ENCODE measurements at regions not wholly inside any gene's neighbourhood (a gene's known extent, or its start where the extent isn't known, plus 50 kb on each side); places are given as distances from the start of the nearest gene placed in this dataset.

DNA sequence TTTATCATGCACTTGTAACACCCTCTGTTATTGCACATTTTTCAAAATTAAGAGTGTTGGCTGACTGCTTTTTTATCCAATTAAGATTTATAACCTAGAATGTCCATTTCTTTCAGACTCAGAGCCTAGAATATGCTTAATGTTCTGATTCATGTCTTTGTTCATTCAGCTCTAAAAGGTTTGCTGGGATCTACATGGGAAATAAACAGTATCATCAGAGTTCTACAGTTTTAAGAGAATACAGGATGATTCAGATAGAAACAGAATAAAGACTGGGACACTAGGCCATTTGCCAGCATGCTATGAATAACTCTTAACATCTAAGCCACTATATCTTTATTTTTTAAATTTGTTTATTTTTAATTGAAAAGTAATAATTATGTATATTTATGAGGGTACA lies 713.7 kb upstream of the CHAC2 start:
- SMC1A ChIA-PET (ENCODE audit: uncharacterized antibody, unreplicated experiment): no interaction called here
- FAIRE-seq (no peak), DNase-seq (ENCODE audit: low read depth, low spot score) (no peak), ATAC-seq (no peak)
- no peak overlapping the region for H2AFZ ChIP-seq (ENCODE audit: control insufficient read depth, low read depth, low read length)
- H3K4me1 ChIP-seq (ENCODE audit: control insufficient read depth, insufficient read depth, low read length): no peaks in the 10 kb centered on the region
- in situ Hi-C loops (cut with MboI): no loop called here
- H4K20me1 ChIP-seq (ENCODE audit: control insufficient read depth, insufficient read depth): no peaks in the 10 kb centered on the region
- POLR2A ChIA-PET: no interaction called here
- CTCF ChIA-PET: no interaction called here
- H3K27me3 ChIP-seq (replicated peaks in 1 of 2; ENCODE audit: control insufficient read depth in 2 of 2, insufficient read depth in 2 of 2, low read length in 1 of 2): no peaks in the 10 kb centered on the region
- H3K4me2 ChIP-seq (ENCODE audit: control insufficient read depth, insufficient read depth): no peak overlapping the region
- H3K36me3 ChIP-seq (ENCODE audit: control insufficient read depth in 2 of 2, insufficient read depth in 2 of 2, low read length in 1 of 2): no peaks in the 10 kb centered on the region
- no peaks in the 10 kb centered on the region for H3K79me2 ChIP-seq (ENCODE audit: control insufficient read depth, insufficient read depth, low read length)
- no peak overlapping the region for H3K4me3 ChIP-seq
- TF ChIP-seq BHLHE40 (IDR thresholded peaks at IDR 0.05; ENCODE audit: borderline replicate concordance in 1 of 2, low read depth in 2 of 2, low read length in 1 of 2) (no peak), MYC (IDR thresholded peaks at IDR 0.05; ENCODE audit: insufficient read depth, insufficient read length, insufficient replicate concordance, low read length, severe bottlenecking) (no peak), YBX1 (IDR thresholded peaks at IDR 0.05) (no peak)
- TF ChIP-seq, protein P1, sequence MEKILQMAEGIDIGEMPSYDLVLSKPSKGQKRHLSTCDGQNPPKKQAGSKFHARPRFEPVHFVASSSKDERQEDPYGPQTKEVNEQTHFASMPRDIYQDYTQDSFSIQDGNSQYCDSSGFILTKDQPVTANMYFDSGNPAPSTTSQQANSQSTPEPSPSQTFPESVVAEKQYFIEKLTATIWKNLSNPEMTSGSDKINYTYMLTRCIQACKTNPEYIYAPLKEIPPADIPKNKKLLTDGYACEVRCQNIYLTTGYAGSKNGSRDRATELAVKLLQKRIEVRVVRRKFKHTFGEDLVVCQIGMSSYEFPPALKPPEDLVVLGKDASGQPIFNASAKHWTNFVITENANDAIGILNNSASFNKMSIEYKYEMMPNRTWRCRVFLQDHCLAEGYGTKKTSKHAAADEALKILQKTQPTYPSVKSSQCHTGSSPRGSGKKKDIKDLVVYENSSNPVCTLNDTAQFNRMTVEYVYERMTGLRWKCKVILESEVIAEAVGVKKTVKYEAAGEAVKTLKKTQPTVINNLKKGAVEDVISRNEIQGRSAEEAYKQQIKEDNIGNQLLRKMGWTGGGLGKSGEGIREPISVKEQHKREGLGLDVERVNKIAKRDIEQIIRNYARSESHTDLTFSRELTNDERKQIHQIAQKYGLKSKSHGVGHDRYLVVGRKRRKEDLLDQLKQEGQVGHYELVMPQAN (conservative IDR thresholded peaks at IDR 0.05): no peak
- TF ChIP-seq, protein P2, sequence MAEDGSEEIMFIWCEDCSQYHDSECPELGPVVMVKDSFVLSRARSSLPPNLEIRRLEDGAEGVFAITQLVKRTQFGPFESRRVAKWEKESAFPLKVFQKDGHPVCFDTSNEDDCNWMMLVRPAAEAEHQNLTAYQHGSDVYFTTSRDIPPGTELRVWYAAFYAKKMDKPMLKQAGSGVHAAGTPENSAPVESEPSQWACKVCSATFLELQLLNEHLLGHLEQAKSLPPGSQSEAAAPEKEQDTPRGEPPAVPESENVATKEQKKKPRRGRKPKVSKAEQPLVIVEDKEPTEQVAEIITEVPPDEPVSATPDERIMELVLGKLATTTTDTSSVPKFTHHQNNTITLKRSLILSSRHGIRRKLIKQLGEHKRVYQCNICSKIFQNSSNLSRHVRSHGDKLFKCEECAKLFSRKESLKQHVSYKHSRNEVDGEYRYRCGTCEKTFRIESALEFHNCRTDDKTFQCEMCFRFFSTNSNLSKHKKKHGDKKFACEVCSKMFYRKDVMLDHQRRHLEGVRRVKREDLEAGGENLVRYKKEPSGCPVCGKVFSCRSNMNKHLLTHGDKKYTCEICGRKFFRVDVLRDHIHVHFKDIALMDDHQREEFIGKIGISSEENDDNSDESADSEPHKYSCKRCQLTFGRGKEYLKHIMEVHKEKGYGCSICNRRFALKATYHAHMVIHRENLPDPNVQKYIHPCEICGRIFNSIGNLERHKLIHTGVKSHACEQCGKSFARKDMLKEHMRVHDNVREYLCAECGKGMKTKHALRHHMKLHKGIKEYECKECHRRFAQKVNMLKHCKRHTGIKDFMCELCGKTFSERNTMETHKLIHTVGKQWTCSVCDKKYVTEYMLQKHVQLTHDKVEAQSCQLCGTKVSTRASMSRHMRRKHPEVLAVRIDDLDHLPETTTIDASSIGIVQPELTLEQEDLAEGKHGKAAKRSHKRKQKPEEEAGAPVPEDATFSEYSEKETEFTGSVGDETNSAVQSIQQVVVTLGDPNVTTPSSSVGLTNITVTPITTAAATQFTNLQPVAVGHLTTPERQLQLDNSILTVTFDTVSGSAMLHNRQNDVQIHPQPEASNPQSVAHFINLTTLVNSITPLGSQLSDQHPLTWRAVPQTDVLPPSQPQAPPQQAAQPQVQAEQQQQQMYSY (CRISPR knock-in tag; IDR thresholded peaks at IDR 0.05): no peak
- TF ChIP-seq, protein P3, sequence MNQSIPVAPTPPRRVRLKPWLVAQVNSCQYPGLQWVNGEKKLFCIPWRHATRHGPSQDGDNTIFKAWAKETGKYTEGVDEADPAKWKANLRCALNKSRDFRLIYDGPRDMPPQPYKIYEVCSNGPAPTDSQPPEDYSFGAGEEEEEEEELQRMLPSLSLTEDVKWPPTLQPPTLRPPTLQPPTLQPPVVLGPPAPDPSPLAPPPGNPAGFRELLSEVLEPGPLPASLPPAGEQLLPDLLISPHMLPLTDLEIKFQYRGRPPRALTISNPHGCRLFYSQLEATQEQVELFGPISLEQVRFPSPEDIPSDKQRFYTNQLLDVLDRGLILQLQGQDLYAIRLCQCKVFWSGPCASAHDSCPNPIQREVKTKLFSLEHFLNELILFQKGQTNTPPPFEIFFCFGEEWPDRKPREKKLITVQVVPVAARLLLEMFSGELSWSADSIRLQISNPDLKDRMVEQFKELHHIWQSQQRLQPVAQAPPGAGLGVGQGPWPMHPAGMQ (IDR thresholded peaks at IDR 0.05; ENCODE audit: borderline replicate concordance): no peak
- BruUV-seq (replicated peaks): no TSS peak
- no peak overlapping the region for H3K9ac ChIP-seq (ENCODE audit: control insufficient read depth, insufficient read depth, low read length)
- H3K27ac ChIP-seq (ENCODE audit: control insufficient read depth, insufficient read depth): no peak overlapping the region
- intact Hi-C loops (cut with micrococcal nuclease; ENCODE audit: unreplicated experiment): no loop called here
- RAD21 ChIA-PET (ENCODE audit: unreplicated experiment): no interaction called here
- no peaks in the 10 kb centered on the region for H3K9me3 ChIP-seq (replicated peaks; ENCODE audit: control insufficient read depth, insufficient read depth, low read length)
